Mesenchymal stem cell (in vitro differentiated cells and primary cell): ENCODE measurements at regions not wholly inside any gene's neighbourhood (a gene's known extent, or its start where the extent isn't known, plus 50 kb on each side); places are given as distances from the start of the nearest gene placed in this dataset.

Source experiments
- DNase-seq: peaks from one replicate; pipeline ENCODE4 v3.0.0-alpha.2; 2013
- H2AFZ ChIP-seq: one replicate; pipeline ENCODE4 v1.6.1; 2013; ENCODE audit warnings: low read depth, mild to moderate bottlenecking, control low read depth, inconsistent platforms, low read length, moderate library complexity
- H2AK5ac ChIP-seq: 2 replicates; pipeline ENCODE4 v1.6.1; 2013; ENCODE audit warnings: low read length, moderate library complexity, mild to moderate bottlenecking, inconsistent platforms; ENCODE audit not compliant: severe bottlenecking
- H2BK120ac ChIP-seq: one replicate; pipeline ENCODE4 v1.6.1; 2013; ENCODE audit warnings: low read depth, mild to moderate bottlenecking, inconsistent platforms, low read length, moderate library complexity
- H2BK12ac ChIP-seq, 2 experiments: one replicate each; pipeline ENCODE4 v1.6.1; 2013; ENCODE audit warnings: inconsistent platforms in 2 of 2, low read length in 2 of 2, mild to moderate bottlenecking in 2 of 2, moderate library complexity in 2 of 2, control low read depth in 1 of 2
- H2BK15ac ChIP-seq: one replicate; pipeline ENCODE4 v1.6.1; 2013; ENCODE audit warnings: mild to moderate bottlenecking, low read depth, inconsistent platforms; ENCODE audit not compliant: poor library complexity, severe bottlenecking
- H2BK5ac ChIP-seq: 2 replicates; pipeline ENCODE4 v1.6.1; 2013; ENCODE audit warnings: low read depth, mild to moderate bottlenecking, low read length, control low read depth, inconsistent platforms; ENCODE audit not compliant: poor library complexity, severe bottlenecking
- H3K14ac ChIP-seq, 2 experiments: one replicate each; pipeline ENCODE4 v1.6.1; 2013; ENCODE audit warnings: inconsistent platforms in 2 of 2, low read length in 2 of 2, control low read depth in 1 of 2, mild to moderate bottlenecking in 1 of 2, moderate library complexity in 1 of 2
- H3K18ac ChIP-seq, 2 experiments: one replicate each; pipeline ENCODE4 v1.6.1; 2013; ENCODE audit warnings: inconsistent platforms in 2 of 2, low read length in 2 of 2, control low read depth in 1 of 2, low read depth in 1 of 2, mild to moderate bottlenecking in 1 of 2
- H3K23ac ChIP-seq, 2 experiments: one replicate each; pipeline ENCODE4 v1.6.1; 2013; ENCODE audit warnings: inconsistent platforms in 2 of 2, low read length in 2 of 2, mild to moderate bottlenecking in 2 of 2, moderate library complexity in 2 of 2, control low read depth in 1 of 2
- H3K27ac ChIP-seq: 2 replicates; pipeline ENCODE4 v1.5.1; 2013; ENCODE audit warnings: mild to moderate bottlenecking, moderate library complexity, low read length, control low read depth, inconsistent platforms; ENCODE audit not compliant: poor library complexity, severe bottlenecking
- H3K27me3 ChIP-seq, 2 experiments: 2 replicates each; pipeline versions ENCODE4 v1.6.1 to v1.7.0; 2013; ENCODE audit warnings: low read length in 2 of 2, mild to moderate bottlenecking in 2 of 2, moderate library complexity in 2 of 2, control low read depth in 1 of 2, inconsistent platforms in 1 of 2; ENCODE audit not compliant: control insufficient read depth in 1 of 2, insufficient read depth in 1 of 2
- H3K36me3 ChIP-seq, 2 experiments: 2 replicates each; pipeline versions ENCODE4 v1.6.1 to v1.7.0; 2013; ENCODE audit warnings: low read length in 2 of 2, control low read depth in 1 of 2, inconsistent platforms in 1 of 2, low read depth in 1 of 2, mild to moderate bottlenecking in 1 of 2; ENCODE audit not compliant: insufficient read depth in 2 of 2, control insufficient read depth in 1 of 2
- H3K4ac ChIP-seq, 2 experiments: one replicate each; pipeline ENCODE4 v1.6.1; 2013; ENCODE audit warnings: inconsistent platforms in 2 of 2, low read length in 2 of 2, mild to moderate bottlenecking in 2 of 2, moderate library complexity in 2 of 2, control low read depth in 1 of 2, low read depth in 1 of 2
- H3K4me1 ChIP-seq: 2 replicates; pipeline ENCODE4 v1.6.1; 2013; ENCODE audit warnings: low read depth, low read length, control low read depth; ENCODE audit not compliant: control insufficient read depth, insufficient read depth
- H3K4me2 ChIP-seq: 2 replicates; pipeline ENCODE4 v1.6.1; 2013; ENCODE audit warnings: low read length, mild to moderate bottlenecking, inconsistent platforms; ENCODE audit not compliant: poor library complexity, severe bottlenecking
- H3K4me3 ChIP-seq, 2 experiments: 2 replicates each; pipeline versions ENCODE4 v1.5.1 to v1.7.0; 2013; ENCODE audit warnings: low read length in 2 of 2, mild to moderate bottlenecking in 2 of 2, control low read depth in 1 of 2, low read depth in 1 of 2; ENCODE audit not compliant: insufficient read depth in 1 of 2
- H3K79me1 ChIP-seq: replicated peaks from 2 replicates; pipeline ENCODE4 v1.6.1; 2013; ENCODE audit warnings: mild to moderate bottlenecking, control low read depth, low read length, inconsistent platforms; ENCODE audit not compliant: poor library complexity, severe bottlenecking
- H3K9ac ChIP-seq: 2 replicates; pipeline ENCODE4 v1.7.0; 2013; ENCODE audit warnings: mild to moderate bottlenecking, low read length, moderate library complexity
- H3K9me3 ChIP-seq: 2 replicates; pipeline ENCODE4 v1.7.0; 2013; ENCODE audit warnings: mild to moderate bottlenecking, low read length; ENCODE audit not compliant: control insufficient read depth
- H4K8ac ChIP-seq: one replicate; pipeline ENCODE4 v1.6.1; 2013; ENCODE audit warnings: inconsistent platforms, mild to moderate bottlenecking, low read length, moderate library complexity
- H4K91ac ChIP-seq: one replicate; pipeline ENCODE4 v1.6.1; 2013; ENCODE audit warnings: mild to moderate bottlenecking, low read length, inconsistent platforms
- WGBS: methylation state at CpG from one replicate; pipeline ENCODE4 v1.1.7; 2013; ENCODE audit warnings: mixed read lengths; 5-methylcytosine and 5-hydroxymethylcytosine counted together

- H3K18ac ChIP-seq = no peak overlapping the region
- no peak overlapping the region for H3K9ac ChIP-seq
- no peak overlapping the region for H3K4me3 ChIP-seq
- H2BK15ac ChIP-seq = no peak overlapping the region
- 81% methylated on average over 3 of the region's 3 CpGs for WGBS
- no peak overlapping the region for H2BK12ac ChIP-seq
- no peak overlapping the region for H3K4ac ChIP-seq
- no peaks in the 10 kb centered on the region for H3K79me1 ChIP-seq
- H2BK5ac ChIP-seq = no peak overlapping the region
- H4K91ac ChIP-seq = no peak overlapping the region
- no peak for DNase-seq
- no peak overlapping the region for H2AK5ac ChIP-seq
- no peaks in the 10 kb centered on the region for H3K27me3 ChIP-seq
- no peak overlapping the region for H3K14ac ChIP-seq
- no peak overlapping the region for H2AFZ ChIP-seq
- H3K36me3 ChIP-seq = no peaks in the 10 kb centered on the region
- no peak overlapping the region for H3K4me2 ChIP-seq
- H2BK120ac ChIP-seq = no peak overlapping the region
- H4K8ac ChIP-seq = no peak overlapping the region
- no peaks in the 10 kb centered on the region for H3K9me3 ChIP-seq
- H3K27ac ChIP-seq = no peak overlapping the region
- H3K23ac ChIP-seq = no peak overlapping the region
- no peaks in the 10 kb centered on the region for H3K4me1 ChIP-seq
Observed at GRCh38 chr4:67167849-67168248, 377.5 kb downstream of the CENPC start.

- no peak overlapping the region for H2BK120ac ChIP-seq
- no peak overlapping the region for H3K23ac ChIP-seq
- H2BK15ac ChIP-seq = no peak overlapping the region
- no peak overlapping the region for H2AK5ac ChIP-seq
- no peak overlapping the region for H3K14ac ChIP-seq
- H3K4me3 ChIP-seq = no peak overlapping the region
- H4K8ac ChIP-seq = no peak overlapping the region
- H3K9ac ChIP-seq = no peak overlapping the region
- H3K27ac ChIP-seq = no peak overlapping the region
- no peaks in the 10 kb centered on the region for H3K79me1 ChIP-seq
- no peak overlapping the region for H2BK5ac ChIP-seq
- H4K91ac ChIP-seq = no peak overlapping the region
- H3K27me3 ChIP-seq = no peaks in the 10 kb centered on the region
- H3K4ac ChIP-seq = no peak overlapping the region
- H2AFZ ChIP-seq = no peak overlapping the region
- no peak overlapping the region for H2BK12ac ChIP-seq
- no peaks in the 10 kb centered on the region for H3K36me3 ChIP-seq
- no peak for DNase-seq
- no peaks in the 10 kb centered on the region for H3K9me3 ChIP-seq
- H3K4me2 ChIP-seq = no peak overlapping the region
- H3K4me1 ChIP-seq = no peaks in the 10 kb centered on the region
- 83% methylated on average over 1 of the region's 2 CpGs for WGBS
- H3K18ac ChIP-seq = no peak overlapping the region
Observed at GRCh38 chr4:67162690-67163089, 382.6 kb downstream of the CENPC start.

GRCh38 chr4:67161311-67161710 lies 384.0 kb downstream of the CENPC start:
- H4K91ac ChIP-seq = no peak overlapping the region
- H3K4me2 ChIP-seq = no peak overlapping the region
- H3K27me3 ChIP-seq = no peaks in the 10 kb centered on the region

GRCh38 chr4:67160394-67160793 lies 384.9 kb downstream of the CENPC start:
- WGBS = 77% methylated on average over 3 of the region's 3 CpGs

More at GRCh38 chr4:67161311-67161710, 384.0 kb downstream of the CENPC start:
- no peaks in the 10 kb centered on the region for H3K4me1 ChIP-seq
- no peak overlapping the region for H3K18ac ChIP-seq
- WGBS = 98% methylated on average over 3 of the region's 3 CpGs
- no peak overlapping the region for H2AFZ ChIP-seq
- no peak overlapping the region for H2BK15ac ChIP-seq
- H3K4ac ChIP-seq = no peak overlapping the region
- H2BK120ac ChIP-seq = no peak overlapping the region
- no peaks in the 10 kb centered on the region for H3K79me1 ChIP-seq
- H2BK12ac ChIP-seq = no peak overlapping the region
- H3K14ac ChIP-seq = no peak overlapping the region
- no peaks in the 10 kb centered on the region for H3K36me3 ChIP-seq
- no peak overlapping the region for H3K27ac ChIP-seq
- no peak overlapping the region for H4K8ac ChIP-seq
- H3K9ac ChIP-seq = no peak overlapping the region
- H3K9me3 ChIP-seq = no peaks in the 10 kb centered on the region
- no peak overlapping the region for H3K4me3 ChIP-seq
- no peak for DNase-seq
- no peak overlapping the region for H2BK5ac ChIP-seq
- no peak overlapping the region for H2AK5ac ChIP-seq
- H3K23ac ChIP-seq = no peak overlapping the region

More at GRCh38 chr4:67160394-67160793, 384.9 kb downstream of the CENPC start:
- Histone ChIP-seq H4K8ac (no peak overlapping the region), H3K14ac (no peak overlapping the region), H3K4me2 (no peak overlapping the region), H3K27ac (no peak overlapping the region), H4K91ac (no peak overlapping the region), H3K36me3 (no peaks in the 10 kb centered on the region), H3K79me1 (no peaks in the 10 kb centered on the region), H3K4me3 (no peak overlapping the region), H3K9ac (no peak overlapping the region), H2BK15ac (no peak overlapping the region), H2AFZ (no peak overlapping the region), H2AK5ac (no peak overlapping the region), H3K23ac (no peak overlapping the region), H3K27me3 (no peaks in the 10 kb centered on the region), H2BK120ac (no peak overlapping the region), H2BK12ac (no peak overlapping the region), H3K18ac (no peak overlapping the region), H2BK5ac (no peak overlapping the region), H3K4ac (no peak overlapping the region), H3K9me3 (no peaks in the 10 kb centered on the region), H3K4me1 (no peaks in the 10 kb centered on the region)
- DNase-seq = no peak
